WERI-Rb-1 (cell line): ENCODE measurements at regions not wholly inside any gene's neighbourhood (a gene's known extent, or its start where the extent isn't known, plus 50 kb on each side); places are given as distances from the start of the nearest gene placed in this dataset.

ENCODE experiments used
- DNase-seq: peaks from one replicate; pipeline ENCODE4 v3.0.0-alpha.2; 2020
- H3K27ac ChIP-seq: fragments of 250-450 bp; sonication (Bioruptor Pico); 2 replicates; pipeline ENCODE4 v1.5.1; 2020; ENCODE audit warnings: mild to moderate bottlenecking, moderate library complexity
- H3K27me3 ChIP-seq: fragments of 250-450 bp; sonication (Bioruptor Pico); 2 replicates; pipeline ENCODE4 v1.5.1; 2021; ENCODE audit warnings: mild to moderate bottlenecking, low read depth, moderate library complexity; ENCODE audit not compliant: insufficient read depth, severe bottlenecking
- H3K36me3 ChIP-seq: fragments of 250-450 bp; sonication (Bioruptor Pico); 2 replicates; pipeline ENCODE4 v1.5.1; 2020; ENCODE audit warnings: mild to moderate bottlenecking, moderate library complexity
- H3K4me3 ChIP-seq: 2 replicates; pipeline ENCODE4 v1.5.1; 2011; ENCODE audit warnings: low read depth, mild to moderate bottlenecking, control low read depth, low read length
- H3K9me3 ChIP-seq: fragments of 250-450 bp; sonication (Bioruptor Pico); 2 replicates; pipeline ENCODE4 v1.5.1; 2021; ENCODE audit warnings: mild to moderate bottlenecking, moderate library complexity; ENCODE audit not compliant: severe bottlenecking
- TF ChIP-seq, protein P1 (sequence below): IDR thresholded peaks from 2 replicates; pipeline ENCODE4 v1.5.1; 2011; ENCODE audit warnings: low read depth, mild to moderate bottlenecking, control low read depth, inconsistent platforms, low read length

GRCh38 chr1:9453779-9454418 lies 85.4 kb upstream of the SLC25A33 start:
- H3K4me3 ChIP-seq = no peak overlapping the region
- no peaks in the 10 kb centered on the region for H3K27me3 ChIP-seq
- TF ChIP-seq, protein P1, sequence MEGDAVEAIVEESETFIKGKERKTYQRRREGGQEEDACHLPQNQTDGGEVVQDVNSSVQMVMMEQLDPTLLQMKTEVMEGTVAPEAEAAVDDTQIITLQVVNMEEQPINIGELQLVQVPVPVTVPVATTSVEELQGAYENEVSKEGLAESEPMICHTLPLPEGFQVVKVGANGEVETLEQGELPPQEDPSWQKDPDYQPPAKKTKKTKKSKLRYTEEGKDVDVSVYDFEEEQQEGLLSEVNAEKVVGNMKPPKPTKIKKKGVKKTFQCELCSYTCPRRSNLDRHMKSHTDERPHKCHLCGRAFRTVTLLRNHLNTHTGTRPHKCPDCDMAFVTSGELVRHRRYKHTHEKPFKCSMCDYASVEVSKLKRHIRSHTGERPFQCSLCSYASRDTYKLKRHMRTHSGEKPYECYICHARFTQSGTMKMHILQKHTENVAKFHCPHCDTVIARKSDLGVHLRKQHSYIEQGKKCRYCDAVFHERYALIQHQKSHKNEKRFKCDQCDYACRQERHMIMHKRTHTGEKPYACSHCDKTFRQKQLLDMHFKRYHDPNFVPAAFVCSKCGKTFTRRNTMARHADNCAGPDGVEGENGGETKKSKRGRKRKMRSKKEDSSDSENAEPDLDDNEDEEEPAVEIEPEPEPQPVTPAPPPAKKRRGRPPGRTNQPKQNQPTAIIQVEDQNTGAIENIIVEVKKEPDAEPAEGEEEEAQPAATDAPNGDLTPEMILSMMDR = no peak
- no peaks in the 10 kb centered on the region for H3K9me3 ChIP-seq
- peak; percentile 51 for DNase-seq
- H3K36me3 ChIP-seq = no peaks in the 10 kb centered on the region
- peak overlapping the region; percentile 61 for H3K27ac ChIP-seq

- Histone ChIP-seq H3K27ac (peak overlapping the region; percentile 61), H3K36me3 (no peaks in the 10 kb centered on the region), H3K27me3 (no peaks in the 10 kb centered on the region), H3K9me3 (no peaks in the 10 kb centered on the region), H3K4me3 (no peak overlapping the region)
- DNase-seq = no peak
- TF ChIP-seq, protein P1 = no peak
Observed at GRCh38 chr1:9454494-9455066, 84.7 kb upstream of the SLC25A33 start.

- H3K27me3 ChIP-seq = no peaks in the 10 kb centered on the region
- TF ChIP-seq, protein P1 = peak; percentile 94
- no peaks in the 10 kb centered on the region for H3K9me3 ChIP-seq
- H3K36me3 ChIP-seq = no peaks in the 10 kb centered on the region
- DNase-seq = peak; percentile 90
- H3K27ac ChIP-seq = no peak overlapping the region
- no peak overlapping the region for H3K4me3 ChIP-seq
Observed at GRCh38 chr1:9455487-9456234, 83.6 kb upstream of the SLC25A33 start.

GRCh38 chr1:9456833-9457232 lies 82.4 kb upstream of the SLC25A33 start:
- DNase-seq = no peak
- TF ChIP-seq, protein P1 = no peak
- no peak overlapping the region for H3K4me3 ChIP-seq
- H3K27ac ChIP-seq = no peak overlapping the region
- no peaks in the 10 kb centered on the region for H3K9me3 ChIP-seq
- no peaks in the 10 kb centered on the region for H3K27me3 ChIP-seq
- no peaks in the 10 kb centered on the region for H3K36me3 ChIP-seq

GRCh38 chr1:9459816-9460407 lies 79.4 kb upstream of the SLC25A33 start:
- H3K27ac ChIP-seq = no peak overlapping the region
- no peak for DNase-seq
- H3K36me3 ChIP-seq = no peaks in the 10 kb centered on the region
- no peaks in the 10 kb centered on the region for H3K9me3 ChIP-seq
- TF ChIP-seq, protein P1 = no peak
- H3K27me3 ChIP-seq = no peaks in the 10 kb centered on the region
- no peak overlapping the region for H3K4me3 ChIP-seq
